ENCODE measurements at regions not wholly inside any gene's neighbourhood (a gene's known extent, or its start where the extent isn't known, plus 50 kb on each side); places are given as distances from the start of the nearest gene placed in this dataset.

DNA sequence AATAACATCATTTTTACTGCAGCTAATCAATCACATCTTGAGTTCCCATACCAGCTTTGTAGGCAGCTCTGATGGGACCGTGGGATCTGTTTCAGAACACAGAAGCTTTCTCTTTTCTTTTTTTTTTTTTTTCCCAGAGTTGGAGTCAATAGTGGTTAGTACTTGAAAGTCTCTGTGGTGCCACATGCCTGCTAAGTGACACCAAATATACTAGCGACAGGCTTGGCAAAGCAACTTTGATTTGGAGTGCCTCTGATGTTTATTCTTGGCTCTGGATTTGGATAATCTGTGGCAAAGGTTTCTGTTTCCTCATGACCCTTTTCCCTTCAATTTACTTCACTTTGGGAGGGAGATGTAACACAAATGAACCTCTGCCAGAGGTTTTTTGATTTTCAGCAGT lies 681.4 kb upstream of the TENM4 start:
- Histone ChIP-seq H3K4me3 (replicated peaks in 1 of 3; ENCODE audit: insufficient read depth in 1 of 3, low read depth in 2 of 3, low read length in 3 of 3) (no peak overlapping the region), H3K36me3 (replicated peaks in 1 of 2; ENCODE audit: control insufficient read depth in 1 of 2, insufficient read depth in 2 of 2, low read length in 2 of 2) (no peaks in the 10 kb centered on the region), H4K20me1 (ENCODE audit: insufficient read depth, low read length) (no peaks in the 10 kb centered on the region), H3K9me3 (ENCODE audit: low read length) (no peaks in the 10 kb centered on the region), H2AFZ (ENCODE audit: low read length) (no peak overlapping the region), H3K4me2 (ENCODE audit: low read depth, low read length) (no peak overlapping the region), H3K79me2 (ENCODE audit: insufficient read depth, low read length) (no peaks in the 10 kb centered on the region), H3K27ac (ENCODE audit: extremely low read length, insufficient read depth, low read length) (no peak overlapping the region), H3K27me3 (ENCODE audit: control insufficient read depth in 1 of 2, insufficient read depth in 2 of 2, low read length in 2 of 2) (no peaks in the 10 kb centered on the region), H3K4me1 (ENCODE audit: insufficient read depth, low read length) (no peaks in the 10 kb centered on the region), H3K9ac (ENCODE audit: insufficient read depth, low read depth, low read length) (no peak overlapping the region)
- ATAC-seq (no peak), DNase-seq (ENCODE audit: low spot score) (no peak), FAIRE-seq (no peak)
- BruUV-seq (replicated peaks): no TSS peak
- ChIA-PET POLR2A (no interaction called here), CTCF (ENCODE audit: low intra/inter-chr PET ratio, low total read pairs) (no interaction called here)
- 4% methylated on average over 2 of the region's 2 CpGs for WGBS (ENCODE audit: low lambda C conversion rate)
- no peak for TF ChIP-seq ZFP36L1 (CRISPR knock-in tag; IDR thresholded peaks at IDR 0.05)
- TF ChIP-seq GZF1 (CRISPR knock-in tag; IDR thresholded peaks at IDR 0.05): no peak
- no peak for TF ChIP-seq ZKSCAN5 (CRISPR knock-in tag; IDR thresholded peaks at IDR 0.05)
- no peak for TF ChIP-seq CENPX (CRISPR knock-in tag; IDR thresholded peaks at IDR 0.05)
- no peak for TF ChIP-seq EP300 (IDR thresholded peaks at IDR 0.05; ENCODE audit: low read depth in 2 of 2, low read length in 2 of 2)
- TF ChIP-seq EP300 (CRISPR knock-in tag; IDR thresholded peaks at IDR 0.05; ENCODE audit: borderline replicate concordance): no peak
- no peak for TF ChIP-seq ZNF333 (CRISPR knock-in tag; IDR thresholded peaks at IDR 0.05; ENCODE audit: borderline replicate concordance)
- TF ChIP-seq TCF7L2 (IDR thresholded peaks at IDR 0.05; ENCODE audit: low read depth, low read length): no peak
- no peak for TF ChIP-seq HOXA3 (CRISPR knock-in tag; IDR thresholded peaks at IDR 0.05)
- no peak for TF ChIP-seq MTA1 (CRISPR knock-in tag; IDR thresholded peaks at IDR 0.05; ENCODE audit: borderline replicate concordance)
- no peak for TF ChIP-seq NCOA5 (CRISPR knock-in tag; IDR thresholded peaks at IDR 0.05)
- TF ChIP-seq, protein P1, sequence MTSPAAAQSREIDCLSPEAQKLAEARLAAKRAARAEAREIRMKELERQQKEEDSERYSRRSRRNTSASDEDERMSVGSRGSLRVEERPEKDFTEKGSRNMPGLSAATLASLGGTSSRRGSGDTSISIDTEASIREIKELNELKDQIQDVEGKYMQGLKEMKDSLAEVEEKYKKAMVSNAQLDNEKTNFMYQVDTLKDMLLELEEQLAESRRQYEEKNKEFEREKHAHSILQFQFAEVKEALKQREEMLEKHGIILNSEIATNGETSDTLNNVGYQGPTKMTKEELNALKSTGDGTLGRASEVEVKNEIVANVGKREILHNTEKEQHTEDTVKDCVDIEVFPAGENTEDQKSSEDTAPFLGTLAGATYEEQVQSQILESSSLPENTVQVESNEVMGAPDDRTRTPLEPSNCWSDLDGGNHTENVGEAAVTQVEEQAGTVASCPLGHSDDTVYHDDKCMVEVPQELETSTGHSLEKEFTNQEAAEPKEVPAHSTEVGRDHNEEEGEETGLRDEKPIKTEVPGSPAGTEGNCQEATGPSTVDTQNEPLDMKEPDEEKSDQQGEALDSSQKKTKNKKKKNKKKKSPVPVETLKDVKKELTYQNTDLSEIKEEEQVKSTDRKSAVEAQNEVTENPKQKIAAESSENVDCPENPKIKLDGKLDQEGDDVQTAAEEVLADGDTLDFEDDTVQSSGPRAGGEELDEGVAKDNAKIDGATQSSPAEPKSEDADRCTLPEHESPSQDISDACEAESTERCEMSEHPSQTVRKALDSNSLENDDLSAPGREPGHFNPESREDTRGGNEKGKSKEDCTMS (CRISPR knock-in tag; conservative IDR thresholded peaks at IDR 0.05): no peak
- intact Hi-C loops (cut with micrococcal nuclease; ENCODE audit: unreplicated experiment): no loop called here
- in situ Hi-C loops (cut with HindIII; ENCODE audit: extremely low pct_ligation_motif_present, low pct_unique_long_range_greater_than_20kb): no loop called here
